Suprapubic skin (tissue), 4 donors: ENCODE measurements at regions not wholly inside any gene's neighbourhood (a gene's known extent, or its start where the extent isn't known, plus 50 kb on each side); places are given as distances from the start of the nearest gene placed in this dataset.

Source experiments
- DNase-seq, 2 donors: peaks; one replicate each; pipeline ENCODE4 v3.0.0-alpha.2; 2019; ENCODE audit warnings: low spot score in 2 of 2
- H3K27ac ChIP-seq: fragments of 200-600 bp; sonication (generic); one replicate; pipeline ENCODE4 v1.5.1; 2019
- H3K27me3 ChIP-seq: fragments of 200-600 bp; sonication (generic); one replicate; pipeline ENCODE4 v1.5.1; 2019
- H3K36me3 ChIP-seq: fragments of 200-600 bp; sonication (generic); one replicate; pipeline ENCODE4 v1.5.1; 2019
- H3K4me1 ChIP-seq: fragments of 200-600 bp; sonication (generic); one replicate; pipeline ENCODE4 v1.5.1; 2019
- H3K4me3 ChIP-seq: fragments of 200-600 bp; sonication (generic); one replicate; pipeline ENCODE4 v1.5.1; 2019; ENCODE audit warnings: mild to moderate bottlenecking
- H3K9me3 ChIP-seq: fragments of 200-600 bp; sonication (generic); one replicate; pipeline ENCODE4 v1.5.1; 2019
- CTCF ChIP-seq, 2 donors: fragments of 200-600 bp in 1 of 2; fragments of 450-650 bp in 1 of 2; sonication (generic) in 1 of 2; IDR thresholded peaks; one replicate each; pipeline ENCODE4 v1.5.1; 2016 to 2019; ENCODE audit warnings: antibody characterized with exemption in 2 of 2, mild to moderate bottlenecking in 1 of 2, moderate library complexity in 1 of 2
- EP300 ChIP-seq: sonication (generic); formaldehyde crosslinking; IDR thresholded peaks from one replicate; pipeline ENCODE4 v1.6.1; 2017; ENCODE audit warnings: antibody characterized with exemption
- POLR2A ChIP-seq, 2 donors: fragments of 450-650 bp; IDR thresholded peaks; one replicate each; pipeline ENCODE4 v1.6.1; 2017; ENCODE audit warnings: antibody characterized with exemption in 2 of 2, mild to moderate bottlenecking in 2 of 2, moderate library complexity in 2 of 2
- POLR2AphosphoS5 ChIP-seq, 3 donors: sonication (generic); formaldehyde crosslinking; IDR thresholded peaks; one replicate each; pipeline ENCODE4 v1.6.1; 2017; ENCODE audit warnings: antibody characterized with exemption in 3 of 3
- WGBS: methylation state at CpG from one replicate; pipeline ENCODE4 v1.1.5; 2018; 5-methylcytosine and 5-hydroxymethylcytosine counted together

GRCh38 chr4:124903995-124904722, 191.6 kb upstream of the ANKRD50 start:
- TF ChIP-seq CTCF (IDR thresholded peaks at IDR 0.05) = no peak
- no peak for TF ChIP-seq EP300
- no peak for TF ChIP-seq POLR2AphosphoS5 (IDR thresholded peaks at IDR 0.05)
- no peak for TF ChIP-seq POLR2A (IDR thresholded peaks at IDR 0.05)
- H3K27me3 ChIP-seq = no peaks in the 10 kb centered on the region
- H3K4me1 ChIP-seq = peaks cover 18% of the 10 kb centered on the region
- no peaks in the 10 kb centered on the region for H3K9me3 ChIP-seq
- peak overlapping the region; percentile 29 for H3K4me3 ChIP-seq
- peak overlapping the region; percentile 10 for H3K27ac ChIP-seq
- no peaks in the 10 kb centered on the region for H3K36me3 ChIP-seq
- 24% methylated on average over 6 of the region's 6 CpGs for WGBS
- no peak for DNase-seq

- Histone ChIP-seq H3K4me3 (no peak overlapping the region), H3K9me3 (peaks cover 6% of the 10 kb centered on the region), H3K27me3 (no peaks in the 10 kb centered on the region), H3K4me1 (peaks cover 18% of the 10 kb centered on the region), H3K27ac (no peak overlapping the region), H3K36me3 (no peaks in the 10 kb centered on the region)
- WGBS = 71% methylated on average over 1 of the region's 1 CpG
- no peak for DNase-seq
- TF ChIP-seq EP300 = no peak
- no peak for TF ChIP-seq CTCF (IDR thresholded peaks at IDR 0.05)
These were observed 189.5 kb upstream of the ANKRD50 start for GRCh38 chr4:124902001-124902515.

- Histone ChIP-seq H3K36me3 (no peaks in the 10 kb centered on the region), H3K4me1 (peaks cover 18% of the 10 kb centered on the region), H3K9me3 (peaks cover 6% of the 10 kb centered on the region), H3K27me3 (no peaks in the 10 kb centered on the region), H3K27ac (no peak overlapping the region), H3K4me3 (no peak overlapping the region)
- DNase-seq = no peak
- no peak for TF ChIP-seq CTCF (IDR thresholded peaks at IDR 0.05)
- WGBS = 65% methylated on average over 5 of the region's 5 CpGs
These were observed 187.5 kb upstream of the ANKRD50 start for GRCh38 chr4:124899997-124900396.

- H3K36me3 ChIP-seq = no peaks in the 10 kb centered on the region
- DNase-seq = no peak
- no peak overlapping the region for H3K4me3 ChIP-seq
- H3K27me3 ChIP-seq = no peaks in the 10 kb centered on the region
- no peak overlapping the region for H3K27ac ChIP-seq
- WGBS = 70% methylated on average over 3 of the region's 3 CpGs
- no peaks in the 10 kb centered on the region for H3K9me3 ChIP-seq
- no peaks in the 10 kb centered on the region for H3K4me1 ChIP-seq
- no peak for TF ChIP-seq CTCF (IDR thresholded peaks at IDR 0.05)
- TF ChIP-seq POLR2AphosphoS5 (IDR thresholded peaks at IDR 0.05) = no peak
- no peak for TF ChIP-seq POLR2A (IDR thresholded peaks at IDR 0.05)
- no peak for TF ChIP-seq EP300
These were observed 178.0 kb upstream of the ANKRD50 start for GRCh38 chr4:124890522-124890921.

GRCh38 chr4:124887739-124888138, 175.2 kb upstream of the ANKRD50 start:
- Histone ChIP-seq H3K27ac (no peak overlapping the region), H3K4me1 (no peaks in the 10 kb centered on the region), H3K36me3 (no peaks in the 10 kb centered on the region), H3K9me3 (no peaks in the 10 kb centered on the region), H3K4me3 (no peak overlapping the region), H3K27me3 (no peaks in the 10 kb centered on the region)
- DNase-seq = no peak
- 65% methylated on average over 3 of the region's 3 CpGs for WGBS
- TF ChIP-seq POLR2AphosphoS5 (IDR thresholded peaks at IDR 0.05) (no peak), CTCF (IDR thresholded peaks at IDR 0.05) (no peak), EP300 (no peak), POLR2A (IDR thresholded peaks at IDR 0.05) (no peak)
